Limb (tissue), 2 donors: ENCODE measurements at regions not wholly inside any gene's neighbourhood (a gene's known extent, or its start where the extent isn't known, plus 50 kb on each side); places are given as distances from the start of the nearest gene placed in this dataset.

Experiments used
- DNase-seq, 2 donors: peaks; one replicate each; pipeline ENCODE4 v3.0.0-alpha.2; 2016; ENCODE audit errors: extremely low spot score in 2 of 2

DNA sequence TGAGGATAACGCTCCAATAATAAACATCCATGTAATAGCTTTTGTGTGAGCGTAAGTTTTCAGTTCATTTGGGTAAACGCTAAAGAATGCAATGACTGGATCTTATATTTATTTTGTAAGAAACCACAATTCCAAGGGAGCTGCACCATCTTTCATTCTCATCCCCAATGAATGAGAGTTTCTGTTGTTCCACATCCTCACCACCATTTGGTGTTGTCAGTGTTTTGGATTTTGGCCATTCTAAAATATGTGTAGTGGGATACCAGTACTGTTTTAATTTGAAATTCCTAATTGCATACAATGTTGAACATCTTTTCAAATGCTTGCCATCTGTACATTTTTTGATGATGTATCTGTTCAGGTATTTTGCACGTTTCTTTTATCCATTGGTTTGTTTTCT is 50.9 kb upstream of the SEMA3D start:
- DNase-seq: no peak
